Keratinocyte (primary cell): ENCODE measurements at regions not wholly inside any gene's neighbourhood (a gene's known extent, or its start where the extent isn't known, plus 50 kb on each side); places are given as distances from the start of the nearest gene placed in this dataset.

Source experiments
- DNase-seq: peaks from one replicate; pipeline ENCODE4 v3.0.0-alpha.2; 2011; ENCODE audit warnings: low read depth, missing footprints, low spot score
- FAIRE-seq: peaks from 2 replicates; lab custom pipeline; 2011; peaks lifted over from hg19 to GRCh38; lab: Jason Lieb, UNC
- H2AFZ ChIP-seq: 2 replicates; pipeline ENCODE4 v1.6.0; 2012; ENCODE audit warnings: low read length, control low read depth, inconsistent platforms; ENCODE audit not compliant: control insufficient read depth
- H3K27ac ChIP-seq: 2 replicates; pipeline ENCODE4 v1.5.1; 2011; ENCODE audit warnings: low read length; ENCODE audit not compliant: control insufficient read depth, insufficient read depth
- H3K27me3 ChIP-seq: 3 replicates; pipeline ENCODE4 v1.6.0; 2011; ENCODE audit warnings: low read length; ENCODE audit not compliant: control insufficient read depth, insufficient read depth; ENCODE audit errors: extremely low read depth
- H3K36me3 ChIP-seq, 2 experiments: 2 replicates in 1 of 2; 3 replicates in 1 of 2; pipeline ENCODE4 v1.5.1; 2011; ENCODE audit warnings: low read length in 2 of 2, mild to moderate bottlenecking in 1 of 2; ENCODE audit not compliant: control insufficient read depth in 2 of 2, insufficient read depth in 2 of 2; ENCODE audit errors: extremely low read depth in 1 of 2
- H3K4me1 ChIP-seq: 3 replicates; pipeline ENCODE4 v1.5.1; 2011; ENCODE audit warnings: low read length; ENCODE audit not compliant: control insufficient read depth, insufficient read depth; ENCODE audit errors: extremely low read depth
- H3K4me2 ChIP-seq: 3 replicates; pipeline ENCODE4 v1.6.0; 2011; ENCODE audit warnings: low read depth, low read length; ENCODE audit not compliant: control insufficient read depth, insufficient read depth; ENCODE audit errors: extremely low read depth
- H3K4me3 ChIP-seq, 3 experiments: fragments of 200-600 bp in 1 of 3; sonication (generic) in 1 of 3; 2 replicates in 2 of 3; 3 replicates in 1 of 3; pipeline ENCODE4 v1.5.1; 2011 to 2016; ENCODE audit warnings: low read length in 3 of 3, mild to moderate bottlenecking in 3 of 3, control low read depth in 2 of 3, inconsistent platforms in 1 of 3, low read depth in 1 of 3, mixed read lengths in 1 of 3, mixed run types in 1 of 3, moderate library complexity in 1 of 3; ENCODE audit not compliant: control insufficient read depth in 2 of 3, insufficient read depth in 2 of 3; ENCODE audit errors: extremely low read depth in 1 of 3
- H3K79me2 ChIP-seq: 2 replicates; pipeline ENCODE4 v1.6.0; 2012; ENCODE audit warnings: low read length; ENCODE audit not compliant: control insufficient read depth, insufficient read depth
- H3K9ac ChIP-seq: 3 replicates; pipeline ENCODE4 v1.6.0; 2011; ENCODE audit warnings: low read length; ENCODE audit not compliant: control insufficient read depth, insufficient read depth; ENCODE audit errors: extremely low read depth
- H3K9me1 ChIP-seq: 3 replicates; pipeline ENCODE4 v1.6.0; 2011; ENCODE audit warnings: low read length; ENCODE audit not compliant: control insufficient read depth, insufficient read depth; ENCODE audit errors: extremely low read depth
- H3K9me3 ChIP-seq: 2 replicates; pipeline ENCODE4 v1.5.1; 2012; ENCODE audit warnings: low read depth, low read length; ENCODE audit not compliant: control insufficient read depth
- H4K20me1 ChIP-seq: 3 replicates; pipeline ENCODE4 v1.6.0; 2011; ENCODE audit warnings: low read length; ENCODE audit not compliant: control insufficient read depth, insufficient read depth; ENCODE audit errors: extremely low read depth
- CTCF ChIP-seq, 3 experiments: IDR thresholded peaks in 1 of 3; conservative IDR thresholded peaks in 1 of 3; optimal IDR thresholded peaks in 1 of 3; 2 replicates in 2 of 3; 3 replicates in 1 of 3; pipeline versions ENCODE3 to v1.5.1; 2011; ENCODE audit warnings: low read length in 3 of 3, mild to moderate bottlenecking in 3 of 3, moderate library complexity in 2 of 3, control low read depth in 1 of 3, inconsistent platforms in 1 of 3; ENCODE audit not compliant: insufficient read depth in 2 of 3; ENCODE audit errors: extremely low read depth in 1 of 3
- EZH2 ChIP-seq: IDR thresholded peaks from one replicate; pipeline ENCODE4 v1.6.1; 2012; ENCODE audit warnings: inconsistent platforms, mild to moderate bottlenecking, low read length, moderate library complexity
- dilution Hi-C: fragments of 300-500 bp; cut with MboI; formaldehyde crosslinking; loops from one replicate; pipeline ENCODE4 v1.7.0; 2020; ENCODE audit warnings: low sequenced_read_pairs; ENCODE audit not compliant: extremely low pct_ligation_motif_present

- FAIRE-seq (no peak), DNase-seq (no peak)
- H3K4me2 ChIP-seq: no peak overlapping the region
- no peaks in the 10 kb centered on the region for H3K4me1 ChIP-seq
- H3K79me2 ChIP-seq: no peaks in the 10 kb centered on the region
- no peaks in the 10 kb centered on the region for H3K36me3 ChIP-seq
- no peak overlapping the region for H3K9ac ChIP-seq
- H3K9me1 ChIP-seq: no peaks in the 10 kb centered on the region
- no peaks in the 10 kb centered on the region for H3K9me3 ChIP-seq
- TF ChIP-seq EZH2 (no peak), CTCF (optimal IDR thresholded peaks at IDR 0.05 in 1 of 3, IDR thresholded peaks at IDR 0.05 in 1 of 3, conservative IDR thresholded peaks at IDR 0.05 in 1 of 3; ENCODE audit: extremely low read depth in 1 of 3, insufficient read depth in 2 of 3, low read length in 3 of 3) (no peak)
- H3K4me3 ChIP-seq: no peak overlapping the region
- H3K27ac ChIP-seq: no peak overlapping the region
- dilution Hi-C loops: no loop called here
- no peaks in the 10 kb centered on the region for H3K27me3 ChIP-seq
- no peak overlapping the region for H2AFZ ChIP-seq
- H4K20me1 ChIP-seq: no peaks in the 10 kb centered on the region
Measured at GRCh38 chr21:16742131-16742641, 770.7 kb upstream of the CXADR start.

- no peak for FAIRE-seq
- no peak for TF ChIP-seq CTCF (optimal IDR thresholded peaks at IDR 0.05 in 1 of 3, IDR thresholded peaks at IDR 0.05 in 1 of 3, conservative IDR thresholded peaks at IDR 0.05 in 1 of 3; ENCODE audit: extremely low read depth in 1 of 3, insufficient read depth in 2 of 3, low read length in 3 of 3)
- TF ChIP-seq EZH2: no peak
- H3K4me2 ChIP-seq: no peak overlapping the region
- dilution Hi-C loops: no loop called here
- H3K9ac ChIP-seq: no peak overlapping the region
- no peaks in the 10 kb centered on the region for H3K9me3 ChIP-seq
- no peak for DNase-seq
- H3K4me1 ChIP-seq: no peaks in the 10 kb centered on the region
- H3K79me2 ChIP-seq: no peaks in the 10 kb centered on the region
- no peaks in the 10 kb centered on the region for H4K20me1 ChIP-seq
- no peak overlapping the region for H3K27ac ChIP-seq
- H3K4me3 ChIP-seq: no peak overlapping the region
- no peaks in the 10 kb centered on the region for H3K9me1 ChIP-seq
- no peaks in the 10 kb centered on the region for H3K36me3 ChIP-seq
- H3K27me3 ChIP-seq: no peaks in the 10 kb centered on the region
- no peak overlapping the region for H2AFZ ChIP-seq
Measured at GRCh38 chr21:16742741-16743140, 770.1 kb upstream of the CXADR start.
